GM19438 (cell line): ENCODE measurements at regions not wholly inside any gene's neighbourhood (a gene's known extent, or its start where the extent isn't known, plus 50 kb on each side); places are given as distances from the start of the nearest gene placed in this dataset.
"Not testable (repeated sequence)": the region's sequence is repeated elsewhere in the genome, so short reads cannot be mapped to it uniquely, and the experiment has no call there.

ENCODE experiments used
- ATAC-seq: cut with Tn5 transposase; IDR thresholded peaks from one replicate; pipeline ENCODE4 v1.9.1; 2021; ENCODE audit warnings: low read depth; ENCODE audit not compliant: unreplicated experiment

DNA sequence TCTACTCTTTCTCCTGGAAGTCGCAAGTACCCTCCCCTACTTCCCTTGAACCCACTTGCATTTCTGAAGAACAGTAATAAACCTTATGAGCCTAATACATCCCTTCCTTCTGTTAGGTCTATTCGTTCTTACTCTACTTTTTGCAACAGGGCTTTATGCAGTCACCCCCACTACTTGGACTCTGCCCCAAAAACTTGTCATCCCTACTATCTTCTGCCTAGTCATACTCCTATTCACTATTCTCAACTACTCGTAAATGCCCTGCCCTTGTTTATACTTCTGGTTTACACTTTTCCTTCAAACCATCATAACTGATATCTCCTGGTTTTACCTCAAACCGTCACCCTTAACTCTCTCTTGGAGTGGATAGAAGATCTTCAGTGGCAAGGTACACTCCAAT, 55.2 kb upstream of the SLIT2 start:
- ATAC-seq: no peak

DNA sequence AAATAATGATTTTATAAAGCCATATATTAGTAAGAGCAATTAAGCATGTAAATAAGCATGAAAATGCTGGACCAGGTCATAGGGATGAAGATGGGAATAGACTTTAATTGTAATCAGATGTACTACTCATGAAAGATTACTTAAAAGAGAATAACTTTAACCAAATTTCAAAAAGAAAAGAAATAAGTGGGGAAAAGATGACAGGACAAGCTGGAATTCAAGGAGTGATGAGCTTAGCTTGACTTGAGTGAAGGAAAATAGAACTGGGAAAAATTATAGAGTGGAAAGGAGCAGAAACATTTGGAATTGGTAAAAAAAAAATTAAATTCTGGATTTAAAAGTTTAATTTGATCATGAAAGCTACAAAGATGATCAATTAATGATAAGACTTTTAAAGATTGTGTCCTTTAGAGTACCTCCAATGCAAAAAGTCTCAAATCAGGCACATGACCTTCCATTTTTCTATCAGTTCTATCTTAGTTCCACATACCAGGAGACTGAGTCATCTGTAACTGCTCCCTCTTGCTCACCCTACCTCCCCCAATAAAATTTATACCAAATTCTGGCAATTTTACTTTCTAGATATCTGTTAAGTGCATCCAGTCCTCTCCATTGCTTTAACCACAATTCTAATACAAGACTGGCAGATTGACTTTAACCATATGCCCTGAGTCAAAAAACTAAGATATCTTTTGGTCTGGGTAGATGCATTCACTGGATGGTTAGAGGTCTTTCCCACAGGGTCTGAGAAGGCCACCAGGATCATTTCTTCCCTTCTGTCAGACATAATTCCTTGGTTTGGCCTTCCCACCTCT, 56.4 kb upstream of the SLIT2 start:
- no peak for ATAC-seq

DNA sequence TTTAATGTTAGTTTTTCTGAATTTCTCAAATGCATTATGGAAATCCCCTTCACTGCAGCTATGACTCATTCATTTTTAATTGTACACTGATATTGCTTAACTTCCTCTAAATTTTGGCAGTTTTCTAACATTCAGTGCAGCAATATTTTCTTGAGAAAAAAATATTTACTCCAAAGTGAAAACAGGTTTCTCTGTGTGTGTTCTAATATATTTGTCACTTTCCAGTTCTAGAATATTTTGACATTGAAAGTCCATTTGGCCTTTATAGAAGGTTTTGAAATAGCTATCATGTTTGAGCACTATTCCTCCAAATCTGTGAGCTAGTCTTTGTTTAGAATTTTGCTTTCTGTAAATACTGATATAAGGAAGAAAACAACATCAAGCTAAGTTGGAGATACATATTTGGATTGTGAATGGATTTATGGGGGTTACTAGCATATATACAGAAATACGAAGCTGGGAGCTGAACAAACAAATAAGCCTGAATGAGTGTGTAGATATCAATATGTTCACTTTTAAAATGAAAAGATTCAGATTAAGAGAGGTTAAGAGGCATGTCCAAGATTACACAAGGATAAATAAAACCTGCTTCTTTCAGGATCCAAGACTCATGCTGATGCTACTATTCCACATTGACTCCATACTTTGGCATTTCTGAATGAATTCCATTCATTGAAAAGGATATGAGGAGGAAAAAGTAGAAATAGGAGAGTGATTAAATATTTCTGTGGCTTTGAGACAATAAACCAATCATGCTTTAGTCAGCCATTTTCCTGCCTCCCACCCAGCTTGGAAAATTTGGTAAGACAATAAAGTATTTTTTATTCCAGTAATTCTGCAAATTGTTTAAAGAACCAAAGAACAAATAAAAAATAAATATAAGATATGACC, 57.3 kb upstream of the SLIT2 start:
- no peak for ATAC-seq

DNA sequence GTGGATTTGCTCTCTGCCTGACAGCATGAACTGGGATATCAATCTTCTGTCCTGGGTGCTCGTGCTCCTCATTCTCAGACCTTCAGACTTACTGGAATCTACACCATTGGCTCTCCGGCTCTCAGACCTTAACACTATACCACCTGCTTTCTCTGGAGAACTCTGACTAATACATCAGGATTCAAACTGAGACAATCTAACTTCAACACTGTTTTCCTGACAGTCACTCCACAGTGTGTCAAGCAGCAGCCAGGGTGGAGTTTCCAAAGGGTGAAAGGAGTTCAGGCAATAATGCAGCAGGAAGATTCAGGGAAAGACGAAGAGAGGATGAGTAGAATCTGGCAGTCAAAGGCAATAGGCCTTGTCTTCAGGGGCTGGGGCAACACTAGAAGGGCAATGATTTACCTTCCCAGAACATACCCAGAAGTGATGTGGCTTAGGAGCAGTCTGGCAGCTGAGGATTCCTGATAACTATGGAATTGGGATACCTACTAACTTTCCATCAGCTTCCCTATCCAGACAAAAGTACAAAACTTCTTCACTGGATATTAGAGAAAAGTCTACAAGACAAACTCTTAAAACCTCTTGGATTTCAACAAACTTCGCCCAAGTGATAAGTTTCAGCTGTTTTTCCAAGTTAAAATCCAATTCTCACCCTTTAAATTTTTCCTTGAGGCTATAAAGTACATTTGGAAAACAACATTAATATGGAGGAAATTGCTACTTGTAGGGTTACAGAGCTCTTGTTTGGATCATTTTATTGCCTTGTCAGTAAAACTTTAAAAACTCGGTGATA, 58.4 kb upstream of the SLIT2 start:
- no peak for ATAC-seq

DNA sequence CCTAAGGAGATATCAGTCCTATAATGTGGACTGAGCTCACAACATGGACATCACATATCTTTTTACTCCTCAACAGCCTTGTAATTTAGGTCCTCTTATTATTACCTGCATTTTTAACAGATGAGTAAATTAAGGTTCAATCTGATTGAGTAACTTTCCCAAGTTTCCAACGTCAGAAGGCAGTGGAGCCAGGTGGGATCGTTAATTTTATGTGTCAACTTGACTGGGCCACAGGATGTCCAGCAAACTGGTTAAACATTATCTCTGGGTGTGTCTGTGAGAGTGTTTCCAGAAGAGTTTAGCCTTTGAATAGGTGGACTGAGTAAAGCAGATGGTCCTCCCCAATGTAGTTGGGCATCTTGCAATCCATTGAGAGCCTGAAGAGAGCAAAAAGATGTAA, 59.0 kb upstream of the SLIT2 start:
- no peak for ATAC-seq

DNA sequence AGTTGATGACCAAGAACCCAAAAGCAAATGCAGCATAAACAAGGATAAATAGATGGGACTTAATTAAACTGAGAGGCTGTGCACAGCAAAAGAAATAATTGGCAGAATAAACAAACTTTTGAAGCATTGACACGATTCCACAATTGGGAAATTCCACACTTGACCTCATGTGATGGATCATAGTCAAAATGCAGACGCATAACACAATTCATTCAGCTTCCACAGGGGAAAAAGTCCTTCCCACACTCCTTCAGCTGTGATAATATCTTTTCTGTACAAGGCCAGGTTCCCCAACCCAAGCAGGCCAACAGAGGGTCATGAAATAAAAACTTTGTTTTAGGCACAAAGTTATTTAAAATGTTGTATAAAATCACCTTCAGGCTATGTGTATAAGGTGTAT, 66.6 kb upstream of the SLIT2 start:
- no peak for ATAC-seq

DNA sequence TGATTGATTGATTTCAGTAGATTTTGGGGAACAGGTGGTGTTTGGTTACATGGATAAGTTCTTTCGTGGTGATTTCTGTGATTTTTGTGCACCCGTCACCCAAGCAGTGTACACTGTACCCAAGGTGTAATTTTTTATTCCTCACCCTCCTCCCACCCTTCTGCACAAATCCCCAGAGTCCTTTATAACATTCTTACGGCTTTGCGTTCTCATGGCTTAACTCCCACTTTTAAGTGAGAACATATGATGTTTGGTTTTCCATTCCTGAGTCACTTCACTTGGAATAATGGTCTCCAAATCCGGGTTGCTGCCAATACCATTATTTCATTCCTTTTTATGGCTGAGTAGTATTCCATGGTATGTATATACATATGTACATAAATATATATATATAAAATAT, 68.6 kb upstream of the SLIT2 start:
- ATAC-seq: not testable (repeated sequence)

- no peak for ATAC-seq
Measured at GRCh38 chr4:20181926-20182325, 69.8 kb upstream of the SLIT2 start.

DNA sequence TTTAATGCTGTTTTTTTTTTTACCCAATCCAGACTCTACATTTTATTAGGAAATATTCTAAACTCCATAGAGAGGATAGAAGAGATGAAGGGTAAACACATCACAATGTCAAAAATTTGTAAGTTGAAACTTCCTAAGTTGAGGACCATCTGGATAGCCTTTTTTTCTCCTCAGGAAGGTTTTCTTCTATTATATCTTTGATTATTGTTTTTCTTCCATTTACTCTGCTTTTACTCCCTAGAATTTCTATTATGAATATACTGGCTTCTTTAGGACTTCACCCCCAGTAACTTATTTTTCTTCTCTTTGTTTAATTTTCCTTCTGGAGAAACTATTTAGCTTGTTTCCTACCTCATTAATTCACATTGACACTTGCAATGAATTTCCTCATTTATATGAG, 71.2 kb upstream of the SLIT2 start:
- ATAC-seq: no peak

DNA sequence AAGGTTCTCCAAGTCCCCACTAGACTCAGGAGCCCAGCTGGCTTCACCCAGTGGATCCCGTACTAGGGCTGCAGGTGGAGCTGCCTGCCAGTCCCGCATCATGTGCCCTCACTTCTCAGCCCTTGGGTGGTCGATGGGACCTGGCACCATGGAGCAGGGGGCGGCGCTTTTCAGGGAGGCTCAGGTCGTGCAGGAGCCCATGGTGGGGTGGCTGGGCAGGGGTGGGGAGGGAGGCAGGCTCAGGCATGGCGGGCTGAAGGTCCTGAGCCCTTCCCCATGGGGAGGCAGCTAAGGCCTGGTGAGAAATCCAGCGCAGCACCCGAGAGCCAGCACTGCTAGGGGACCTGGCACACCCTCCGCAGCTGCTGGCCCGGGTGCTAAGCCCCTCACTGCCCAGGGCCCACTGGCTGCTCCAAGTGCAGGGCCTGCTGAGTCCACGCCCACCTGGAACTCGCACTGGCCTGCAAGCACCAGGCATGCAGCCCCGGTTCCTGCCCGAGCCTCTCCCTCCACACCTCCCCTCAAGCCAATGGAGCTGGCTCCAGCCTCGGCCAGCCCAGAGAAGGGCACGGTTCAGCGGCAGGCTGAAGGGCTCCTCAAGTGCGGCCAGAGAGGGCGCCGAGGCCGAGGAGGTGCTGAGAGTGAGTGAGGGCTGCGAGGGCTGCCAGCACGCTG, 72.7 kb upstream of the SLIT2 start:
- no peak for ATAC-seq

GRCh38 chr4:20176881-20177280, 74.8 kb upstream of the SLIT2 start:
- ATAC-seq: no peak

DNA sequence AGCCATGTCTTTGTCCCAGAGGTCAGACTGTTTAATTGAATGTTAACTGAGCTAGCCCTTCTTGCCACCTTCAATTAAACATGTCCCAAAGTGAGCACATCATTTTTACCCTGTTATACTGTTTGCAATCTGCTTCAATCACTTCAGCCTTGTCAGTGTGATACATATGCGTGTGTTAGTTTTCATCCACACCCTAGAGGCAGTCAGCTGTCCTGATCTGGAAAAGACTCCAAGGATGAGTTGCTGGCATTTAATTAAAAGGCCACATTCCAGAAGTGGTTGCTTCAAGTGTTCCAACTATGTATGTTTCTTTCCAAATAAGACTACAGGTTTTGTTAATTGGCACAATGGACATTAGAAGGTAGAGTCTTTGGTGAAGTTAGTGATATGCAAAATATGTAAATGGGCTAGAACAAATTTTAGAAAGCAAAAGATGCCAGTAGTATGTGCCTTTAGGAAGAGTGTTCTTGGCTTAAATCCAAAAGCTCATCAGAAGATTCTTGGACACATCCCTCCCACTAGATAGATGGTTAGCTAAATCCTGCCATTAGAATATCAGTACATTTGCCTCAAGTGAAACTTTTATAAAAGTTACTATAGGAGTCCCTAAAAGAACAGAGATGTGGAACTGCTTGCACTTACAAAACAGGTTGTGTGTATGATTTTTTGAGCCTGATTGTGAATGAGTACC, 79.5 kb upstream of the SLIT2 start:
- no peak for ATAC-seq

- no peak for ATAC-seq
Measured at GRCh38 chr4:20166544-20166943, 85.2 kb upstream of the SLIT2 start.

DNA sequence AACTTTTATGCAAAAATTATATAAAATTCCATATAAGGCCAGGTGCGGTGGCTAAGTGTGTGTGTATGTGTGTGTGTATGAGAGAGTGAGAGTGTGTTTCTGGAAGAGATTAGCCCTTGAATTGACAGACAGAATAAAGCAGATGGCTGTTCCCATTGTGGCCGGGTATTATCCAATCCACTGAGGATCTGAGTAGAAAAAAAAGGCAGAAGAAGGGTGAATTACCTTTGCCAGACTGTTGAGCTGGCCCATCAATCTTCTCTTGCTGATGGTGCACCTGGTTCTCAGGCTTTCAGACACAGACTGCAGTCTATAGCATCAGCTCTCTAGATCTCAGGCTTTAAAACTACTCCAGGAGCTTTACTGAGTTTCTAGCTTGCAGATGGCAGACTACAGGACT, 92.2 kb upstream of the SLIT2 start:
- no peak for ATAC-seq

GRCh38 chr4:20158195-20158594, 93.5 kb upstream of the SLIT2 start:
- no peak for ATAC-seq

DNA sequence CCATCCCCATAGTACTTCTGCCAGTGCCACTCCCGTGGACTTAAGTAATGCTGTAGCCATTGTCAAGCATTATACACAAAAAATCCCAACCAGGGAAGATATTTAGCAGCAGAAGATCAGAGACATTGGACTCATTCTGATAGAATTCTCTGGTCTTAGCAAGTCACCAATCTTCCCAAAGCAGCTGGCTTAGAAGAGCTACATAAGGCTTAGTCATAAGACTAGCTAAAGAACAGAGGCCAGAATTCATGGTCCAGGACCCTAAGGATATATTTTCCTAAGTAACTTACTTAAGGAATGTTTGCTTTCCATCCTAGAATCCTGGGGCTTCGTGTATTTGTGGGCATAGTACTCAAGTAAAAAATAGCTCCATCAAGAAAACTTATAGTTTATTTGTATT, 100.3 kb upstream of the SLIT2 start:
- no peak for ATAC-seq

DNA sequence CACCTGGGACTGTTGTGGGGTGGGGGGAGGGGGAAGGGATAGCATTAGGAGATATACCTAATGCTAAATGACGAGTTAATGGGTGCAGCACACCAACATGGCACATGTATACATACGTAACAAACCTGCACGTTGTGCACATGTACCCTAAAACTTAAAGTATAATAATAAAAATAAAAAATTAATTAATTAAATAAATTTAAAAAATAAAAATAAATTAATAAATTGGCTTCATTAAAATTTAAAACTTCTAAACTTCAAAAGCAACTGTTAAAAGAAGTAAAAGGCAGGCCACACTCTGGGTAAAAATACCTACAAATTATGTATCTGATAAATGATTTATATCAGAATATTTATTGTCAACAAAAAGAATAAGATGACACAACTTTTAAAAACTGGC, 102.6 kb upstream of the SLIT2 start:
- not testable (repeated sequence) for ATAC-seq

DNA sequence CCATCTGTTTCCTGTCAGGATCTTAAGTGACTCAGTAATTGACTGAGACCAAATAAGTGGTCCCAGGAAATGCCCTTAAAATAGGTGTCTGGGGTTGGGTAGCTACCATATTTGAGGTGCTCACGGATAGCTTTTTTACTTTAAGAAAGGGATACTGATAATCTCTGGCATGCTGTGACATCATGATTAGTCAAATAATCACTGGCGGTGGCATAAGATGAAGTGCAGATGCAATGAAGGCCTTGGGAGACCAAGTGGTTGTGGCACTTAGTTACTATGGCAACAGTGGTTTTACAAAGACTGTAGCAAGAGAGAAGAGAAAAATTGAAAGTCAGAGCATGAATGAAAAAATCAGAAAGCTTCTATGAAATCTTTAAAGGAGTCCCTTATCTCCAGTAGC, 114.5 kb upstream of the SLIT2 start:
- ATAC-seq: no peak

GRCh38 chr4:20127626-20128025, 124.1 kb upstream of the SLIT2 start:
- ATAC-seq: no peak

- ATAC-seq: no peak
Measured at GRCh38 chr4:20126906-20127305, 124.8 kb upstream of the SLIT2 start.
